ENCODE measurements at regions not wholly inside any gene's neighbourhood (a gene's known extent, or its start where the extent isn't known, plus 50 kb on each side); places are given as distances from the start of the nearest gene placed in this dataset.

GRCh38 chr18:45441110-45441847 is 174.0 kb upstream of the SLC14A2 start:
- Histone ChIP-seq H3K4me3 (no peak overlapping the region), H3K4me1 (peaks cover 5% of the 10 kb centered on the region), H3K27ac (no peak overlapping the region), H3K27me3 (ENCODE audit: insufficient read depth in 3 of 3, low read length in 2 of 3) (no peaks in the 10 kb centered on the region), H3K36me3 (ENCODE audit: insufficient read depth in 1 of 2, low read depth in 1 of 2) (no peaks in the 10 kb centered on the region), H3K9me3 (no peaks in the 10 kb centered on the region)
- 58 to 72% (median 70%) methylated on average over 5 of the region's 5 CpGs for WGBS, 3 donors
- intact Hi-C loops (cut with DNase I), result no loop called here
- ATAC-seq (peak in 2 of 4 donors; percentile 24 to 58), DNase-seq (no peak)
- TF ChIP-seq CTCF (IDR thresholded peaks at IDR 0.05), result peak; percentile 38

GRCh38 chr18:45444040-45444439 is 171.2 kb upstream of the SLC14A2 start:
- H3K27me3 ChIP-seq (ENCODE audit: insufficient read depth in 3 of 3, low read length in 2 of 3), result no peaks in the 10 kb centered on the region
- intact Hi-C loops (cut with DNase I), result no loop called here
- H3K36me3 ChIP-seq (ENCODE audit: insufficient read depth in 1 of 2, low read depth in 1 of 2), result no peaks in the 10 kb centered on the region
- ATAC-seq (no peak), DNase-seq (no peak)
- TF ChIP-seq CTCF (IDR thresholded peaks at IDR 0.05), result no peak
- H3K4me3 ChIP-seq, result no peak overlapping the region
- H3K4me1 ChIP-seq, result peaks cover 5% of the 10 kb centered on the region
- no peaks in the 10 kb centered on the region for H3K9me3 ChIP-seq
- 93 to 100% (median 97%) methylated on average over 1 of the region's 1 CpG for WGBS, 3 donors
- H3K27ac ChIP-seq, result no peak overlapping the region

- no peaks in the 10 kb centered on the region for H3K9me3 ChIP-seq
- no peak for DNase-seq
- 61 to 69% (median 68%) methylated on average over 2 of the region's 2 CpGs for WGBS, 3 donors
- intact Hi-C loops (cut with DNase I), result no loop called here
- H3K4me1 ChIP-seq, result peaks cover 6% of the 10 kb centered on the region
- H3K36me3 ChIP-seq (ENCODE audit: insufficient read depth in 1 of 2, low read depth in 1 of 2), result no peaks in the 10 kb centered on the region
- H3K27me3 ChIP-seq (ENCODE audit: insufficient read depth in 3 of 3, low read length in 2 of 3), result no peaks in the 10 kb centered on the region
- ATAC-seq, result no peak
- no peak overlapping the region for H3K27ac ChIP-seq
- no peak for TF ChIP-seq CTCF (IDR thresholded peaks at IDR 0.05)
- H3K4me3 ChIP-seq, result no peak overlapping the region
Observed at GRCh38 chr18:45447355-45448265, 167.7 kb upstream of the SLC14A2 start.

- no peak for TF ChIP-seq CTCF (IDR thresholded peaks at IDR 0.05)
- no peak overlapping the region for H3K4me3 ChIP-seq
- no peaks in the 10 kb centered on the region for H3K27me3 ChIP-seq (ENCODE audit: insufficient read depth in 3 of 3, low read length in 2 of 3)
- no peaks in the 10 kb centered on the region for H3K36me3 ChIP-seq (ENCODE audit: insufficient read depth in 1 of 2, low read depth in 1 of 2)
- intact Hi-C loops (cut with DNase I), result no loop called here
- H3K9me3 ChIP-seq, result no peaks in the 10 kb centered on the region
- H3K27ac ChIP-seq, result no peak overlapping the region
- no peak for DNase-seq
- H3K4me1 ChIP-seq, result peaks cover 6% of the 10 kb centered on the region
- ATAC-seq, result peak in 1 of 4 donors; percentile 12
- WGBS, 3 donors, result 84 to 92% (median 90%) methylated on average over 2 of the region's 2 CpGs
Observed at GRCh38 chr18:45448871-45449270, 166.4 kb upstream of the SLC14A2 start.
